CD14-positive monocyte (primary cell): ENCODE measurements at regions not wholly inside any gene's neighbourhood (a gene's known extent, or its start where the extent isn't known, plus 50 kb on each side); places are given as distances from the start of the nearest gene placed in this dataset.

Source experiments
- DNase-seq, 3 donors: peaks; one replicate each; pipeline ENCODE4 v3.0.0-alpha.2; 2011 to 2022
- H2AFZ ChIP-seq: 2 replicates; pipeline ENCODE4 v1.6.0; 2012; ENCODE audit warnings: mild to moderate bottlenecking, low read depth, low read length, inconsistent platforms; ENCODE audit not compliant: insufficient read depth, poor library complexity, severe bottlenecking
- H3K27ac ChIP-seq, 2 donors: 1 replicate in 1 of 2; 2 replicates in 1 of 2; pipeline ENCODE4 v1.5.1; 2012 to 2013; ENCODE audit warnings: low read length in 2 of 2, control low read depth in 1 of 2, inconsistent platforms in 1 of 2, low read depth in 1 of 2, mild to moderate bottlenecking in 1 of 2
- H3K27me3 ChIP-seq, 2 donors: one replicate each; pipeline versions ENCODE4 v1.6.0 to v1.6.1; 2011 to 2013; ENCODE audit warnings: low read length in 2 of 2; ENCODE audit not compliant: control insufficient read depth in 2 of 2, insufficient read depth in 2 of 2
- H3K36me3 ChIP-seq, 2 donors: replicated peaks in 1 of 2; 1 replicate in 1 of 2; 2 replicates in 1 of 2; pipeline versions ENCODE4 v1.5.1 to v1.6.1; 2012 to 2013; ENCODE audit warnings: low read length in 2 of 2, control low read depth in 1 of 2, inconsistent platforms in 1 of 2, mild to moderate bottlenecking in 1 of 2; ENCODE audit not compliant: insufficient read depth in 2 of 2, control insufficient read depth in 1 of 2
- H3K4me1 ChIP-seq, 2 donors: 1 replicate in 1 of 2; 2 replicates in 1 of 2; pipeline versions ENCODE4 v1.5.1 to v1.6.1; 2012 to 2013; ENCODE audit warnings: low read length in 2 of 2, control low read depth in 1 of 2, inconsistent platforms in 1 of 2, mild to moderate bottlenecking in 1 of 2, moderate library complexity in 1 of 2; ENCODE audit not compliant: insufficient read depth in 2 of 2, control insufficient read depth in 1 of 2
- H3K4me2 ChIP-seq: replicated peaks from 2 replicates; pipeline ENCODE3; 2012; ENCODE audit warnings: low read length, moderate library complexity, mild to moderate bottlenecking; ENCODE audit not compliant: poor library complexity, severe bottlenecking; ENCODE audit errors: extremely low read depth
- H3K4me3 ChIP-seq, 3 experiments: fragments of 200-600 bp in 1 of 3; sonication (generic) in 1 of 3; replicated peaks in 1 of 3; 1 replicate in 2 of 3; 2 replicates in 1 of 3; pipeline ENCODE4 v1.5.1; 2011 to 2013; ENCODE audit warnings: low read length in 3 of 3, mild to moderate bottlenecking in 3 of 3, control low read depth in 2 of 3, low read depth in 2 of 3, inconsistent platforms in 1 of 3, moderate library complexity in 1 of 3
- H3K79me2 ChIP-seq: 2 replicates; pipeline ENCODE4 v1.6.0; 2012; ENCODE audit warnings: mild to moderate bottlenecking, control low read depth, inconsistent platforms, low read length, moderate library complexity; ENCODE audit not compliant: insufficient read depth
- H3K9ac ChIP-seq: 2 replicates; pipeline ENCODE4 v1.6.0; 2017; ENCODE audit warnings: low read length, mild to moderate bottlenecking; ENCODE audit not compliant: insufficient read depth, poor library complexity, severe bottlenecking
- H3K9me3 ChIP-seq, 2 donors: replicated peaks in 1 of 2; 1 replicate in 1 of 2; 2 replicates in 1 of 2; pipeline versions ENCODE4 v1.5.1 to v1.6.1; 2012 to 2013; ENCODE audit warnings: low read length in 2 of 2, control low read depth in 1 of 2; ENCODE audit not compliant: control insufficient read depth in 1 of 2, insufficient read depth in 1 of 2
- H4K20me1 ChIP-seq: 2 replicates; pipeline ENCODE4 v1.6.0; 2012; ENCODE audit warnings: mild to moderate bottlenecking, low read length, control low read depth, moderate library complexity; ENCODE audit not compliant: insufficient read depth
- H3K27ac Mint-ChIP-seq, 7 donors: one replicate each; pipeline ENCODE4 v1.8.0; 2020; ENCODE audit warnings: mild to moderate bottlenecking in 7 of 7, mixed read lengths in 7 of 7, moderate library complexity in 6 of 7, inconsistent platforms in 2 of 7
- H3K27me3 Mint-ChIP-seq, 3 donors: one replicate each; pipeline ENCODE4 v1.8.0; 2021 to 2022; ENCODE audit warnings: low read depth in 3 of 3, mild to moderate bottlenecking in 3 of 3, mixed read lengths in 3 of 3, moderate library complexity in 3 of 3, inconsistent platforms in 1 of 3
- H3K36me3 Mint-ChIP-seq, 2 donors: one replicate each; pipeline ENCODE4 v1.8.0; 2020; ENCODE audit warnings: mixed read lengths in 2 of 2, inconsistent platforms in 1 of 2, mild to moderate bottlenecking in 1 of 2
- H3K4me1 Mint-ChIP-seq: one replicate; pipeline ENCODE4 v1.8.0; 2020; ENCODE audit warnings: mild to moderate bottlenecking, mixed read lengths
- H3K4me3 Mint-ChIP-seq, 2 donors: one replicate each; pipeline ENCODE4 v1.8.0; 2020; ENCODE audit warnings: mild to moderate bottlenecking in 2 of 2, mixed read lengths in 2 of 2, moderate library complexity in 1 of 2
- H3K9me3 Mint-ChIP-seq, 7 donors: one replicate each; pipeline ENCODE4 v1.8.0; 2020 to 2022; ENCODE audit warnings: mixed read lengths in 7 of 7, mild to moderate bottlenecking in 6 of 7, moderate library complexity in 6 of 7, inconsistent platforms in 2 of 7
- CTCF ChIP-seq: fragments of 200-600 bp; IDR thresholded peaks from one replicate; pipeline ENCODE4 v1.8.0; 2022; ENCODE audit warnings: antibody characterized with exemption, mild to moderate bottlenecking
- WGBS: methylation state at CpG from one replicate; pipeline ENCODE4 v1.1.5; 2013; ENCODE audit warnings: missing lambda C conversion rate; ENCODE audit not compliant: insufficient coverage; 5-methylcytosine and 5-hydroxymethylcytosine counted together
- intact Hi-C, 2 donors: fragments of 100-400 bp; cut with micrococcal nuclease; formaldehyde crosslinking; loops; one replicate each; pipeline versions ENCODE4 v1.15.0 to v1.15.1; 2023

- no peaks in the 10 kb centered on the region for H4K20me1 ChIP-seq
- Mint-ChIP-seq H3K4me1 (no peaks in the 10 kb centered on the region), H3K27me3 (peaks cover 0 to 3% (median 0%) of the 10 kb centered on the region in 3 donors), H3K36me3 (no peaks in the 10 kb centered on the region), H3K9me3 (peaks cover 2 to 13% (median 7%) of the 10 kb centered on the region in 7 donors), H3K4me3 (no peak overlapping the region), H3K27ac (no peak overlapping the region)
- H3K9me3 ChIP-seq = peaks cover 6 to 10% of the 10 kb centered on the region in 2 donors
- no peak overlapping the region for H3K9ac ChIP-seq
- no peak overlapping the region for H2AFZ ChIP-seq
- no peak for TF ChIP-seq CTCF
- no peak for DNase-seq
- no peaks in the 10 kb centered on the region for H3K27me3 ChIP-seq
- H3K36me3 ChIP-seq = no peaks in the 10 kb centered on the region
- H3K79me2 ChIP-seq = no peaks in the 10 kb centered on the region
- intact Hi-C loops = no loop called here
- H3K27ac ChIP-seq = no peak overlapping the region
- H3K4me2 ChIP-seq = no peak overlapping the region
- H3K4me1 ChIP-seq = no peaks in the 10 kb centered on the region
- no peak overlapping the region for H3K4me3 ChIP-seq
Measured at GRCh38 chr5:84453405-84453804, 68.7 kb upstream of the EDIL3 start.

GRCh38 chr5:84450617-84451414, 66.1 kb upstream of the EDIL3 start:
- Histone ChIP-seq H2AFZ (no peak overlapping the region), H3K9ac (no peak overlapping the region), H4K20me1 (no peaks in the 10 kb centered on the region), H3K4me1 (no peaks in the 10 kb centered on the region), H3K9me3 (peaks cover 6 to 10% of the 10 kb centered on the region in 2 donors), H3K27ac (no peak overlapping the region), H3K79me2 (no peaks in the 10 kb centered on the region), H3K4me3 (no peak overlapping the region), H3K27me3 (no peaks in the 10 kb centered on the region), H3K4me2 (no peak overlapping the region), H3K36me3 (no peaks in the 10 kb centered on the region)
- peaks cover 2 to 13% (median 4%) of the 10 kb centered on the region in 7 donors for H3K9me3 Mint-ChIP-seq
- no peak for TF ChIP-seq CTCF
- H3K27me3 Mint-ChIP-seq = peaks cover 0 to 3% (median 0%) of the 10 kb centered on the region in 3 donors
- no peaks in the 10 kb centered on the region for H3K4me1 Mint-ChIP-seq
- H3K27ac Mint-ChIP-seq = no peak overlapping the region
- no CpG with 5 or more reads among the region's 2 CpGs for WGBS
- no peaks in the 10 kb centered on the region for H3K36me3 Mint-ChIP-seq
- DNase-seq = no peak
- no peak overlapping the region for H3K4me3 Mint-ChIP-seq
- intact Hi-C loops = no loop called here
